IMR-90 (cell line): ENCODE measurements at regions not wholly inside any gene's neighbourhood (a gene's known extent, or its start where the extent isn't known, plus 50 kb on each side); places are given as distances from the start of the nearest gene placed in this dataset.

Experiments
- CTCF ChIP-seq: conservative IDR thresholded peaks from 2 replicates; pipeline ENCODE4 v1.5.1; 2012; ENCODE audit warnings: mild to moderate bottlenecking, low read depth, low read length, improper control_type of control experiment
- MAZ ChIP-seq: IDR thresholded peaks from 2 replicates; pipeline ENCODE4 v1.6.1; 2012; ENCODE audit warnings: low read depth, mild to moderate bottlenecking, low read length, improper control_type of control experiment, moderate library complexity, borderline replicate concordance
- POLR2A ChIP-seq: IDR thresholded peaks from 2 replicates; pipeline ENCODE4 v1.6.1; 2012; ENCODE audit warnings: mild to moderate bottlenecking, low read depth, low read length

GRCh38 chr9:72467766-72468738, 53.4 kb upstream of the TMC1 start:
- no peak for TF ChIP-seq POLR2A
- TF ChIP-seq CTCF: no peak
- no peak for TF ChIP-seq MAZ
